GM12874 (cell line): ENCODE measurements at regions not wholly inside any gene's neighbourhood (a gene's known extent, or its start where the extent isn't known, plus 50 kb on each side); places are given as distances from the start of the nearest gene placed in this dataset.

Source experiments
- TF ChIP-seq, protein P1 (sequence below): IDR thresholded peaks from 2 replicates; pipeline ENCODE4 v1.5.1; 2011; ENCODE audit warnings: low read depth, mild to moderate bottlenecking, control low read depth, low read length, moderate library complexity; ENCODE audit not compliant: insufficient read depth

DNA sequence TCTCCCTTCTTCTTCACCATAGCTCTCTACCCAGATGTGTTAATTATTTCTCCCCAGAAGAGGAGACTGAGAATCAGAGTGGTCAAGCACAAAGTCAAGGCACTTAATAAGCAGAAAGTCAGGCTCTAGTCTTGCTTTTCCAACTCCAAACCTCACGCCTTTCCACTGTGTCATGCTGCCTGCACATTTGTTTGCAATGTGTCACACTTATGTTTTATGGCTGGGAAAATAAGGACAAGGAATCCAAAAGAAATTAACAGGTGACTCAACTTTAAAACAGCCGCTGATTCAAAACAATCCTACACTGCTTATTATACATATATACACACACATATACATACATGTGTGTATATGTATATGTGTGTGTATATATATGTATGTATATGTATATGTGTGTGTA lies 255.7 kb upstream of the DYNLRB2 start:
- TF ChIP-seq, protein P1, sequence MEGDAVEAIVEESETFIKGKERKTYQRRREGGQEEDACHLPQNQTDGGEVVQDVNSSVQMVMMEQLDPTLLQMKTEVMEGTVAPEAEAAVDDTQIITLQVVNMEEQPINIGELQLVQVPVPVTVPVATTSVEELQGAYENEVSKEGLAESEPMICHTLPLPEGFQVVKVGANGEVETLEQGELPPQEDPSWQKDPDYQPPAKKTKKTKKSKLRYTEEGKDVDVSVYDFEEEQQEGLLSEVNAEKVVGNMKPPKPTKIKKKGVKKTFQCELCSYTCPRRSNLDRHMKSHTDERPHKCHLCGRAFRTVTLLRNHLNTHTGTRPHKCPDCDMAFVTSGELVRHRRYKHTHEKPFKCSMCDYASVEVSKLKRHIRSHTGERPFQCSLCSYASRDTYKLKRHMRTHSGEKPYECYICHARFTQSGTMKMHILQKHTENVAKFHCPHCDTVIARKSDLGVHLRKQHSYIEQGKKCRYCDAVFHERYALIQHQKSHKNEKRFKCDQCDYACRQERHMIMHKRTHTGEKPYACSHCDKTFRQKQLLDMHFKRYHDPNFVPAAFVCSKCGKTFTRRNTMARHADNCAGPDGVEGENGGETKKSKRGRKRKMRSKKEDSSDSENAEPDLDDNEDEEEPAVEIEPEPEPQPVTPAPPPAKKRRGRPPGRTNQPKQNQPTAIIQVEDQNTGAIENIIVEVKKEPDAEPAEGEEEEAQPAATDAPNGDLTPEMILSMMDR = no peak

DNA sequence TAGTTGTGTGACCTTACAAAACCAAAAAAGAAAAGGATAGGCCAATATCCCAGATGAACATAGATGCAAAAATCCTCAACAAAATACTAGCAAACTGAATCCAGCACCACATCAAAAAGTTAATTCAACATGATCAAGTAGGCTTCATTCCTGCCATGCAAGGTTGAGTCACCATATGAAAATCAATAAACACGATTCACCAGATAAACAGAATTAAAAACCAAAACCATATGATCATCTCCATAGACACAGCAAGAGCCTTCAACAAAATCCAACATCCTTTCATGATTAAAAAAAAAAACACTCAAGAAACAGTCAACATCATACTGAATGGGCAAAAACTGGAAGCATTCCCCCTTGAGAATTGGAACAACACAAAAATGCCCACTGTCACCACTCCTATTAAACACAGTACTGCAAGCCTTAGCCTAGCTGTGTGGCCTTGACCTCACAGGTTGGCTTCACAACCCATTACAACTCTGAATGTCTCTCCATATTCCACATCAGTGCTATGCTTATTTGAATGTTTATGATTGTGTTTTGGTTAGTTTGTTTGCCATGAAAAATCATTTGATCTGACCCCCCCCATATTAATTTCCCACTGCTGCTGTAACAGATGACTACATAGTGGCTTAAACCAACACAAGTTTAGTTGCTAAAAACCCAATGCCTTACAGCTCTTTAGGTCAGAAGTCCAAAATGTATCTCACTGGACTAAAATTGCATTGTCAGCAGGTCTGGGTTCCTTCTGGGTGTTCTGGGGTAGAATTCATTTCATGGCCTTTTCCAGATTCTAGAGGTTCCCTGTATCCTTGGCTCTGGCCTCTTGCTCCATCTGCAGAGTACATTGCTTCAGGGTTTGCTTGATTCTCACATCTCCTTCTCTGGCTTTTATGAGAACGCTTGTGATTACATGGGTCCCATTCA lies 257.1 kb upstream of the DYNLRB2 start:
- TF ChIP-seq, protein P1 = no peak

DNA sequence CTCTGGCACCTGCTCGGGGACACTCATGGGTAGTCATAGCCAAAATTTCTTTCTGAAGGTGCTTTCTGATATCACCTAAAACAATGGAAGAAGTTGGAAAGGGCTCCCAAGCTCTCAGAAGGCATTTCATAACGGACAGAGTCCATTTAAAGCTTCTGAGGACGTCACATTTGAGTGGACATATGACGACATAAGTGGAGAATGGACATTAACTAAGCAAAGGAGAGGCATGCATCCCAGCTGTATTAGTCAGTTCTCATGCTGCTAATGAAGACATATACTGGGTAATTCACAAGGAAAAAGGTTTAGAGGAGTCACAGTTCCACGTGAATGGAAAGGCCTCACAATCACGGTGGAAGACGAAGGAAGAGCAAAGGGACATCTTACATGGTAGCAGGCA lies 260.2 kb upstream of the DYNLRB2 start:
- TF ChIP-seq, protein P1 = no peak

DNA sequence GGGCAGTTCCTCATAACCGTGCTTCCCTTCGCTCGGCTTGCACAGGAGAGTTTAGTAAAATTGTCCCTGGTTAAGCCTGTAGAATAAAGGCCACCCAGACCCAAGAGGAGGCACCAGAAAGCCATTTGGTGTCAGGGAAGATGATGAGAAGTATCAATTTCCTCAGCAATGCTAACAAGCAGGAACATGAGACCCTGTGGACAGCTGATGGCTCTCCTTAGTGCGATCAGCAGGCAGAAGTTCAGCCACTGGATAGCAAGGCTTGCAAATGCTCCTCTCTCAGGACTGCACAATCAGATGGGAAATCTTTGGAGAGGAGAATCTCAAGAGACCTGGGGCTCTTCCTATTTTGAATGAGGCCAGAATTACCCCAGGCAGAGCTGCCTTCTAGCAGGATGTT lies 261.1 kb upstream of the DYNLRB2 start:
- TF ChIP-seq, protein P1 = no peak

DNA sequence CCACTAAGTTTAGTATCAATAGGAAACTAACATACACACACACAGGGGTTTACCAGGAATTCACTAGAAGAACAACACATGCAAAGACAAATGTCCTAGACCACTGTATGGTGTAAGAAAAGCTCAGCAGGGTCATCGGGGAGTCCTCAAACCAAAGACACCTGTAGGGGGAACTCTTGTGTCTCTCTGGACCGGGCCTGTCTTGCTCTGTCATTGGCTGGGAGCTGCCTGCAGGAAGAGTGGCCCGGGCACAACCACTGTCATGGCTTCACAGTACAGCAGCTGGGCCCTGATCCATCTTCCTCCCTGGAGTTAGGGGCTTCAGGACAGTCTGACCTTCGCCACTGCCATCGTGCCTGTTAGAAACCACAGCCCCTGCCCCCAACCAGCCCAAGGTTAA lies 263.6 kb upstream of the DYNLRB2 start:
- TF ChIP-seq, protein P1 = no peak

DNA sequence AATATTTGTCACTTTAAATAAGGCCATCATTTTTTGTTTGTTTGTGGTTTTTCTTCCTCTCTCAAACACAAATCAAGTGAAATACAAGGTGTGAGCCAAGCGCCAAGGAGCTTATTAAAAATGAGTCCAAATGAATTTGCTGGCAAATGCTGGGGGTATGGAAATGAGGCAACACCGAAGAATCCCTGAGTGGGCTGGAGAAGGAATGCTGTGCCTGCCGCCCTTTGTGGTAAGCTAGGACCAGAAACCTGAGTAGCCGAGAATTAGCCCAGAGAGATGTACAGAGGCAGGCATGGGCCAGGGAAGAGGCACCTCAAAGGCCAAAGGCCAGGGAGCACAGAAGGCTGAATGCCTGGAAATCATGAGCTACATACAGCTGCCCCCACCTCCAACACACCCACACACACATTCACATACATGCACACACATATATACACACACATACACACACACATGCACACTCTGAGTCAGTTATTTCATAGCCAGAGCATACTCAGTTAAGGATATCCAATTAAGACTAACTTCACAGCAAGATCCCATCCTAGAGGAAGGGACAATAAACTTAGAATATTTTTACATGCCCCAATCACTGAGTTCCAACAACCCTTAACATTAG lies 266.1 kb upstream of the DYNLRB2 start:
- TF ChIP-seq, protein P1 = no peak

DNA sequence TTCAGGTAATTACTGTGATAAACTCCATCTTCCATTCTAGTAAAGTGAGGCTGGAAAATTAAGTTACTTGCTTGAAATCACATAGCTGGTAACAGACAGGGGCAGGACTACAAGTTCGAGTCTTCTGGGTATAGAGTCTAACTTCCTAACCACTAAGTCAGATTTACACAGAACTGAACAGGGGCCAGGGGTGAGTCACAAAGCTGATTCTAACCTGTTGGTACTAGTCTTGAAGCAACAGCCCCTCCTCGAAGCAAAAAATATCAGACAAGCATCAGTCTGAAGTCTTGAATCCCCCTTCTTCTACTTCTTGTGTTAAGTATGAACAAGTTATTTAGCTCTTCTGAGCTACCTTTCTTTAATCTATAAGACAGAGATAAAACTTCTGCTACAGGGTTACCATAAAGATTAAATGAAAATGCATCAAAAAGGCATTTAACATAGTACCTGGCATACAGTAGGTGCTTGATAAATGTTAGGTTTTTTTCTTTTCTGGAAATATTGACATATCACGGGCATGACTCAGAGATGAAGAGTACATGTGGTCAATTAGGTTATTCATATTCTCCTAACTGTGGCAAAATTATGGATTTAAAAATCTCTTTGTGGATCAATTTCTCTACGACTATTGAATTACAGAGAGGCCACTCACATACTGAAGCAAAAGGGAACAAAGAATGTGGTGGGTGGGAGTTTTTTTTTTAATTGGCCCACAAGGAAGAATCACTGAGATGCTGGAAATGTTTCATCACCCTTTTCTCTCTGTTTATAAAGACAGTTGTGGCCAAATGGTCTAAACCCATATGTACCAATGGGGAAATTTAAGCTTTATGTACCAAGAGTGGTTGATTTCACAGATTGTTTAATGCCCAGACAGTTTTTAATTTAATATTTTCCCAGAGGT lies 266.9 kb upstream of the DYNLRB2 start:
- TF ChIP-seq, protein P1 = no peak
